AG09309 (cell line): ENCODE measurements at regions not wholly inside any gene's neighbourhood (a gene's known extent, or its start where the extent isn't known, plus 50 kb on each side); places are given as distances from the start of the nearest gene placed in this dataset.

Source experiments
- DNase-seq: peaks from one replicate; pipeline ENCODE4 v3.0.0-alpha.2; 2010; ENCODE audit warnings: low read depth
- H3K4me3 ChIP-seq: 2 replicates; pipeline ENCODE4 v1.5.1; 2011; ENCODE audit warnings: mild to moderate bottlenecking, low read depth, low read length, moderate library complexity; ENCODE audit not compliant: control insufficient read depth
- TF ChIP-seq, protein P1 (sequence below): IDR thresholded peaks from 2 replicates; pipeline ENCODE4 v1.5.1; 2011; ENCODE audit warnings: mild to moderate bottlenecking, low read depth, low read length, inconsistent platforms; ENCODE audit not compliant: insufficient read depth, control insufficient read depth; ENCODE audit errors: missing control alignments

DNA sequence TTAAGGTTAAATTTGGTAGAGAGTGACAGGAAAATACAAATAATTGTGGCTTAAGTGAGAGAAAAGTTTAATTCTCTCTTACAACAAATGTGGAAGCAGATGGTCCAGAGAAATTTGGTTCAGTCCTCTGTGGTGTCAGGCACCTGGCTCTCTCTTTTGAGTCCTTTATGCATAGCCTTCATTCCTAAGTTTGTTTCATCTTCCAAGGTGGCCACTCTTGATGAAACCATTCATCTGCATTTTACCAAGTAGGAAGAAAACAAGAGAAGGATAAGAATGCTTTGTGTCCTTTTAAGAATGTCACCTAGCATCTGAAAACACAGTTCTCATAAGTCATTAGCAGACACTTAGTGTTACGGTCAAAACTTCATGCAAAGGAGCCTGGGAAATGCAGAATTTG, 442.5 kb downstream of the CCER1 start:
- TF ChIP-seq, protein P1, sequence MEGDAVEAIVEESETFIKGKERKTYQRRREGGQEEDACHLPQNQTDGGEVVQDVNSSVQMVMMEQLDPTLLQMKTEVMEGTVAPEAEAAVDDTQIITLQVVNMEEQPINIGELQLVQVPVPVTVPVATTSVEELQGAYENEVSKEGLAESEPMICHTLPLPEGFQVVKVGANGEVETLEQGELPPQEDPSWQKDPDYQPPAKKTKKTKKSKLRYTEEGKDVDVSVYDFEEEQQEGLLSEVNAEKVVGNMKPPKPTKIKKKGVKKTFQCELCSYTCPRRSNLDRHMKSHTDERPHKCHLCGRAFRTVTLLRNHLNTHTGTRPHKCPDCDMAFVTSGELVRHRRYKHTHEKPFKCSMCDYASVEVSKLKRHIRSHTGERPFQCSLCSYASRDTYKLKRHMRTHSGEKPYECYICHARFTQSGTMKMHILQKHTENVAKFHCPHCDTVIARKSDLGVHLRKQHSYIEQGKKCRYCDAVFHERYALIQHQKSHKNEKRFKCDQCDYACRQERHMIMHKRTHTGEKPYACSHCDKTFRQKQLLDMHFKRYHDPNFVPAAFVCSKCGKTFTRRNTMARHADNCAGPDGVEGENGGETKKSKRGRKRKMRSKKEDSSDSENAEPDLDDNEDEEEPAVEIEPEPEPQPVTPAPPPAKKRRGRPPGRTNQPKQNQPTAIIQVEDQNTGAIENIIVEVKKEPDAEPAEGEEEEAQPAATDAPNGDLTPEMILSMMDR = no peak
- H3K4me3 ChIP-seq = no peak overlapping the region
- no peak for DNase-seq

DNA sequence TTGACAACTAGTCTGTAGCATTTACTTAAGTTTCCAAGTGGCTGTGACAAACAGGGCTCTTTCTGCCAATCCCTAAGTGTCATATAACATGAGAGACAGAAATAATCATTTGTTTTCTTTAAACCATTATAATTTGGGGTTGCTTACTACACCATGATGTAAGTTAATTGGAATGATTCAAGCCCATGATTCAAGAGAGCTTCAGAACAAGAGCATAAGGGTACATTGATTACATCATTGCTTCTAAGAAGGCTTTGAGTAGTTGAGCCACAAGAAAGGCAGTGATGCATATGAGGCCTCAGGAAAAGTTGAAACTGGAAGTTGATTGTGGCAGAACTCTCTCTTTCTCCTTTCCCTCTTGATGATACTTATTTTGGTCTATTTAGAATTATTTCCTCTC, 444.0 kb downstream of the CCER1 start:
- H3K4me3 ChIP-seq = no peak overlapping the region
- TF ChIP-seq, protein P1 = no peak
- DNase-seq = peak; percentile 20

DNA sequence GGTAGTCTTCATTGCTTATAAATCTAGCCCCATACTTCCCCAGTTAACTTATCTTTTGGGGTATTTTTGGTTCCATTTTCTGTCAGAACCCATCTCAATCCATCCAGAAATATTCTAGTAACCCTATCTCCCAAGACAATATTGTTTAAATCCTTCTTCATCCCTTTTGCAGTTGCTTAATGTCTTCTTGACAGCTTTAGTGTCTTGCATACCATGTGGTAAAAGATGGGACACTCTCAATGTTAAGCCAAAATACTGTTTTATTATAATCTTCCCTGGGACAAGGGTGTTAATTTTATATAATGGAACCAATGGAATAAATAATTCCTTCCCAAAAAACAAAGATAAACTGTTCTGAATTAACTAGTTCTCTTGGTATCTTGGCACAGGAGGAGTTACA, 450.2 kb downstream of the CCER1 start:
- no peak overlapping the region for H3K4me3 ChIP-seq
- TF ChIP-seq, protein P1 = no peak
- no peak for DNase-seq

DNA sequence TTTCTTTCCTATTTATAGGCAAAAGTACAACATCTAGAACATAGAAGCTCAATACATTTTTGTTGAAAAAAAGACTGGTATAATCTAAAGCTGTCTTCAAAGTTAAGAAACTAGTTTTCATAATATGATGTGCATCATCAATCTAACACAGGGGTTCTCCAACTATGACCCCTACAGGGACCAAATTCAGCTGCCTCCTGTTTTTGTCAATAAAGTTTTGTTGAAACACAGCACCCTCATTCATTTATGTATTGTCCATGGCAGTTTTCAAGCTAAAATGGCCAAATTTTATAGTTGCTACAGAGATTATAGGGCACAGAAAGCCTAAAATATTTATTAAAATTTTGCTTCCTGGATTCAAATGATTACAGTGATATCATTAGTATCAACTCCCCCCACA, 452.9 kb downstream of the CCER1 start:
- H3K4me3 ChIP-seq = no peak overlapping the region
- no peak for DNase-seq
- TF ChIP-seq, protein P1 = no peak

DNA sequence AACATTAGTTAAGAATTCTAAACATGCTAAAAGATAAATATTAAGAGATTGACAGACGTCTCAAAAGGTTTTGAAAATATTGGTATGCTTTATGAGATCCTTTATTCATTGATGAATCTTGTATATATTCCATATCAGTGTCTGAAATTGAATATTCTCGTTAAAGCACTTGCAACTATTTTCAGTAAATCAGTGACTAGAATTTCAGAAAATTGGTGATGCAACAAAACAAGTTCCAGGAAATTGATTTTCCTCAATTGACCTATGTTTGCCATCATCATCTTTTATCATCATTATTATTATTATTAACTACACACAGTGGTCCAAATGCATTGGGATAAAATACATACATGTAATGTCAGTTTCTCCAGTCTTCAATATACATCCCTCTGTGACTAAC, 453.6 kb downstream of the CCER1 start:
- DNase-seq = no peak
- TF ChIP-seq, protein P1 = no peak
- no peak overlapping the region for H3K4me3 ChIP-seq

DNA sequence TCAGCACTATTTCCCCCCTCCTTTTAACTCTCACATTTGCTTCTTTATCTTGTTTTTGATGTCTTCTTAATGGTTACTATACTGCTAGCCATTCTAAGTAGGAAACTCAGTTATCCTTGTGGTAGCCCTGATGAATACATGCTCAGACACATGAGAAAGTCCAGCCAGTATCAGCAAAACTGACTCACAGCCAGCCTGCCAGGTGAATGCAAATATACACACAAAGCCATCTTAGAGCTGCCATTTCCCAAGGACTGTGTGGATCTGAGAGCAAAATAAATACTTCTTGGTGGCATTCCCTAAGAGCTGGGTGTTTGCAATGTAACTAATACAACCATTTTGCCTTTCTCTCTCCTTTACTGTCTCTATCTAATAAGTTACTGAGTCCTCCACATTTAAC, 455.2 kb downstream of the CCER1 start:
- TF ChIP-seq, protein P1 = no peak
- DNase-seq = no peak
- H3K4me3 ChIP-seq = no peak overlapping the region

DNA sequence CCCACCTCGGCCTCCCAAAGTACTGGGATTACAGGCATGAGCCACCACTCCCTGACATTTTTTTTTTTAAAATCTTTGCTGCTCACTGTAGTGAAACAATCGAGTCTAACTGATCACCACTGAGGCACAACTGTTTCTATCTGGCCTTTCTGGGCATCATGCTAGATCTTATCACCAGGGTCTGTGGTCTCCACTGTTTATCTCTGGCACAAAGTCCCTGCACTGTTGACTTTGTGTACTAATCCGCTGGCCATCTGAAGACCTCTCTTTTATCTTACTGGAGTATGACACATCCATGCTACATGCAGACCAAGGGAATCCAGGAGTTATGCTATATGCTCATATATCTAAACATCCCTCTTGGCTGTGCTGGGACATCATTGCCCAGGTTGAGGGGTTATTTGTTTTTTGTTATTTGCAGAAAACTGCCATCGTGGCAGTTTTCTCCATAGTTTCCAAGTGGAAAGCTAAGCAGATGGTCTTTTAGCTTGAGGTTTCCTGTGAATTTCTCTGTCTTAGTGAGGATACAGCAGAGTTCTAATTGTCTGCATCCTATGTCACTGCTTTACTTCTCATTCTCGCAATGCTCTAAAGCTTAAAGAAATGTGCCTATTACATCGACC, 456.9 kb downstream of the CCER1 start:
- DNase-seq = no peak
- no peak overlapping the region for H3K4me3 ChIP-seq
- TF ChIP-seq, protein P1 = no peak
